Aorta (tissue), 5 donors: ENCODE measurements at regions not wholly inside any gene's neighbourhood (a gene's known extent, or its start where the extent isn't known, plus 50 kb on each side); places are given as distances from the start of the nearest gene placed in this dataset.
A peak's percentile ranks its signal among the peaks of the same experiment; 100 is the strongest.

Source experiments
- ATAC-seq: fragments of 200-7000 bp; cut with Tn5 transposase; one replicate; pipeline ENCODE4 v1.9.1; 2022; ENCODE audit warnings: moderate library complexity; ENCODE audit not compliant: low FRiP score
- DNase-seq, 2 donors: peaks; one replicate each; pipeline ENCODE4 v3.0.0-alpha.2; 2020
- H3K27ac ChIP-seq, 2 donors: one replicate each; pipeline ENCODE4 v1.5.1; 2013; ENCODE audit warnings: low read length in 2 of 2, mild to moderate bottlenecking in 2 of 2, moderate library complexity in 2 of 2, control low read depth in 1 of 2, inconsistent platforms in 1 of 2, low read depth in 1 of 2
- H3K27me3 ChIP-seq, 2 donors: one replicate each; pipeline ENCODE4 v1.6.1; 2013; ENCODE audit warnings: control low read depth in 1 of 2, low read length in 1 of 2, mild to moderate bottlenecking in 1 of 2, moderate library complexity in 1 of 2; ENCODE audit not compliant: insufficient read depth in 2 of 2, control insufficient read depth in 1 of 2
- H3K36me3 ChIP-seq, 2 donors: one replicate each; pipeline ENCODE4 v1.6.1; 2013; ENCODE audit warnings: control low read depth in 1 of 2, low read length in 1 of 2, mild to moderate bottlenecking in 1 of 2; ENCODE audit not compliant: insufficient read depth in 2 of 2, control insufficient read depth in 1 of 2
- H3K4me1 ChIP-seq, 2 donors: one replicate each; pipeline ENCODE4 v1.6.1; 2013; ENCODE audit warnings: low read length in 2 of 2, control low read depth in 1 of 2, mild to moderate bottlenecking in 1 of 2, moderate library complexity in 1 of 2; ENCODE audit not compliant: insufficient read depth in 2 of 2, control insufficient read depth in 1 of 2
- H3K4me3 ChIP-seq, 2 donors: one replicate each; pipeline ENCODE4 v1.5.1; 2013; ENCODE audit warnings: low read length in 2 of 2, control low read depth in 1 of 2, mild to moderate bottlenecking in 1 of 2
- H3K9me3 ChIP-seq: one replicate; pipeline ENCODE4 v1.6.1; 2013; ENCODE audit warnings: mild to moderate bottlenecking, low read length; ENCODE audit not compliant: control insufficient read depth
- WGBS, 2 donors: extraction: QIAGEN DNeasy Blood & Tissue Kit; methylation state at CpG; one replicate each; pipeline ENCODE4 v1.1.7; 2013; 5-methylcytosine and 5-hydroxymethylcytosine counted together
- intact Hi-C, 2 donors: fragments of 100-400 bp; cut with DNase I; formaldehyde crosslinking; loops; one replicate each; pipeline versions ENCODE4 v1.14.2 to v1.15.0; 2022
- donor health status: healthy with polysubstance abuse.
- donor health status: Bipolar disorder and iron deficiency.
- donor health status: DM: no; HTN: no; CAD: no.
- donor health status: DM: no; HTN: no; CAD: no.
- donor health status: DM: yes; HTN: yes; CAD: no.

- Histone ChIP-seq H3K4me3 (no peak overlapping the region), H3K27ac (no peak overlapping the region), H3K27me3 (no peaks in the 10 kb centered on the region), H3K4me1 (no peaks in the 10 kb centered on the region), H3K9me3 (peaks cover 8% of the 10 kb centered on the region), H3K36me3 (no peaks in the 10 kb centered on the region)
- intact Hi-C loops = no loop called here
- DNase-seq (no peak), ATAC-seq (no peak)
Observed at GRCh38 chr5:110072651-110073050, 382.9 kb downstream of the MAN2A1 start.

DNA sequence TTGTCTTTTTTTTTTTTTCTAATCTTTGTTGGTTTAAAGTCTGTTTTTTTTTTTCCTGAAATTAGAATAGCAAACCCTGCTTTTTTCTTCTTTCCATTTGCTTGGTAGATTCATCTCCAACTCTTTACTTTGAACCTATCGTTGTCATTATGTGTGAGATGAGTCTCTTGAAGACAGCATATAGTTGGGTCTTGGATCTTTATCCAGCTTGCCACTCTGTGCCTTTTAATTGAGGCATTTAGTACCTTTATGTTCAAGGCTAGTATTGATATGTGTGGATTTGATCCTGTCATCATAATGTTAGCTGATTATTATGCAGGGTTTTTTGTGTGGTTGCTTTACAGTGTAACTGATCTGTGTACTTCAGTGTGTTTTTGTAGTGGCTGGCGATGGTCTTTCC lies 383.8 kb downstream of the MAN2A1 start:
- H3K27ac ChIP-seq = no peak overlapping the region
- no peak overlapping the region for H3K4me3 ChIP-seq
- DNase-seq (no peak), ATAC-seq (no peak)
- intact Hi-C loops = no loop called here
- H3K27me3 ChIP-seq = no peaks in the 10 kb centered on the region
- no peaks in the 10 kb centered on the region for H3K4me1 ChIP-seq
- H3K9me3 ChIP-seq = peaks cover 8% of the 10 kb centered on the region
- 70 to 95% methylated on average over 2 of the region's 2 CpGs for WGBS, 2 donors
- H3K36me3 ChIP-seq = no peaks in the 10 kb centered on the region

DNA sequence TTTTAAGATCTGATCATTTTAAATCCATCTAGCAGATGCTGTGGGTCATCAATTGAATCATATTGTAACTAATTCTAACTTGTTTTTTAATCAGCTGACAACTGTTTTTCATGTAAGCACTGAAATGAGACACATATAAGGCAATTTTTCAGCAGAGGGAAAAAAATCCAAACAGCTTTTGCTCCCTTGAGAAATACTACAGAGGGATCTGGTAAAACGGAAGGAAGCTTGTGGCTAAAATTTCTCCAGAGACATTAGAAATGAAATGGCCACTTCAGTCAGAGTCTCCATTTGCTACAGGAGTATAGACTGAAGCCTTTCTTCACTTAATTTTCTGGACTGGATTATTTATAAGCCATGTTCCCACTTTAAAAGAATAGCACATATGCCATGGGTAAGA lies 385.9 kb downstream of the MAN2A1 start:
- Histone ChIP-seq H3K27ac (no peak overlapping the region), H3K9me3 (peaks cover 8% of the 10 kb centered on the region), H3K4me3 (no peak overlapping the region), H3K4me1 (no peaks in the 10 kb centered on the region), H3K27me3 (no peaks in the 10 kb centered on the region), H3K36me3 (no peaks in the 10 kb centered on the region)
- ATAC-seq (no peak), DNase-seq (no peak)
- intact Hi-C loops = no loop called here
- 49 to 62% methylated on average over 1 of the region's 1 CpG for WGBS, 2 donors

GRCh38 chr5:110077147-110077546 lies 387.4 kb downstream of the MAN2A1 start:
- H3K36me3 ChIP-seq = no peaks in the 10 kb centered on the region
- WGBS, 2 donors = 83 to 86% methylated on average over 3 of the region's 3 CpGs
- ATAC-seq (no peak), DNase-seq (no peak)
- H3K9me3 ChIP-seq = peaks cover 8% of the 10 kb centered on the region
- no peaks in the 10 kb centered on the region for H3K27me3 ChIP-seq
- no peak overlapping the region for H3K27ac ChIP-seq
- no peak overlapping the region for H3K4me3 ChIP-seq
- no peaks in the 10 kb centered on the region for H3K4me1 ChIP-seq
- intact Hi-C loops = no loop called here

GRCh38 chr5:110082194-110082593 lies 392.5 kb downstream of the MAN2A1 start:
- 94% methylated on average over 3 of the region's 3 CpGs for WGBS, 2 donors
- DNase-seq (no peak), ATAC-seq (no peak)
- intact Hi-C loops = loop anchor here in 1 of 2 donors (10.0 kb wide), 2 partner anchors 183 to 387 kb away; no protein-coding TSS in a partner anchor
- no peak overlapping the region for H3K27ac ChIP-seq
- peaks cover 0 to 3% of the 10 kb centered on the region in 2 donors for H3K4me1 ChIP-seq
- H3K36me3 ChIP-seq = no peaks in the 10 kb centered on the region
- H3K9me3 ChIP-seq = no peaks in the 10 kb centered on the region
- H3K27me3 ChIP-seq = no peaks in the 10 kb centered on the region
- no peak overlapping the region for H3K4me3 ChIP-seq

DNA sequence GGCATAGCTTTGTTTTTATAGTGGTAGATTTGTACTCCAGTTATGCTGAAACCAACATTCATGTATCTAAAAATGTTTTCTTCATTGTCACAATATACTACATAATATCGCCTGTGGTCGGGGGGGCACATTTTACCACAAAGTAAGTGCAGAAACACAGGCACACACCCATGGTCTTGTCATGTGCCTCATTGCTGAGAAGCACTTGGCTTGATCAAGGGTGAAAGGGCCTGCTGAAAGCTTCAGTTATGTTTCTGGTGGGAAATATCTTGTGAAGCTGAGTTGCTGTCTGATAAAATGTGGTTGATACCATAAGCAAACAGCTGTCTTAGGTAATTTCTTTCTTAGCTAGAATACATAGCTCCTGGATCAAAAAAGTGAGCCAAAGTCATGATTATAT lies 393.1 kb downstream of the MAN2A1 start:
- H3K4me3 ChIP-seq = no peak overlapping the region
- H3K27me3 ChIP-seq = no peaks in the 10 kb centered on the region
- H3K9me3 ChIP-seq = no peaks in the 10 kb centered on the region
- intact Hi-C loops = loop anchor here in 1 of 2 donors (10.0 kb wide), 2 partner anchors 182 to 388 kb away; no protein-coding TSS in a partner anchor
- no peaks in the 10 kb centered on the region for H3K36me3 ChIP-seq
- WGBS, 2 donors = 98 to 99% methylated on average over 2 of the region's 2 CpGs
- DNase-seq (no peak), ATAC-seq (no peak)
- H3K4me1 ChIP-seq = peaks cover 0 to 5% of the 10 kb centered on the region in 2 donors
- H3K27ac ChIP-seq = no peak overlapping the region

- Histone ChIP-seq H3K36me3 (no peaks in the 10 kb centered on the region), H3K9me3 (no peaks in the 10 kb centered on the region), H3K27ac (peak overlapping the region in 1 of 2 donors; percentile 43), H3K4me3 (no peak overlapping the region), H3K4me1 (peaks cover 0 to 6% of the 10 kb centered on the region in 2 donors), H3K27me3 (no peaks in the 10 kb centered on the region)
- 94 to 98% methylated on average over 1 of the region's 1 CpG for WGBS, 2 donors
- intact Hi-C loops = loop anchor here (5.0 to 10.0 kb wide), 3 partner anchors 99 to 391 kb away; no protein-coding TSS in a partner anchor
- ATAC-seq (no peak), DNase-seq (no peak)
Observed at GRCh38 chr5:110085826-110086225, 396.1 kb downstream of the MAN2A1 start.

DNA sequence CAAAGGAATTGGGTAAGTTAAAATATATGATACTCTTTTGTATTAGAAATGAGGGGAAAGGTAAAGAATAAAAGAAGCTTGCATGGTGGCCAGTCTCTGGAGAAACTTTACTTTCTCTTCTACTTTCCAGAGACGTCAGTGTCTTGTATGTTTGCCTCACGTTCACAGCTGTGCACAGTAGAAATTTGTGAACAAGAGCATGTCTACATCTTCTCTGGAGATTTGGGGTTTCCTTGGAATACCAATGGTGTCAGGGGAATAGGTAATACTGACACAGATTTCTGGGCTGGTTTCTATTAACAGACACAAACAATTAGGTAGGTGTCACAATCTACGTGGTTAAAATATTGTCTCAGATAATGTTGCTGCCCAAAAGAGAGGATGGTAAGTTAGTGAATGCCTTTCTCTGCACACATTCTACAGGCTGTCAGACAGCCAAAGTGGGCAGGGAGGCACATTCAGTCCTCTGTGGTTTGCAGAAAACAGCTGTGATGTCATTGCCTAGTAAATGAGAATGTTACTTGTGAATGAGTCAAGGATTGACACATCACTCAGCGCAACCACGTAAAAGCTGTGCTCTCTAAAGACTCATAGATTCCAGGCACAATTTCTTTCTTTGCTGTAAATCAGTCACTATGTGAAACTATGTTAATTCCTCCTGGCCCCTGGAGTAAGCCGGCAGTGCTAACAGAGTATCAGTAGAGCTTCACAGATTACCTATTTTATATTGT lies 397.1 kb downstream of the MAN2A1 start:
- peak overlapping the region in 1 of 2 donors; percentile 75 for H3K27ac ChIP-seq
- peak; percentile 61 for ATAC-seq

DNA sequence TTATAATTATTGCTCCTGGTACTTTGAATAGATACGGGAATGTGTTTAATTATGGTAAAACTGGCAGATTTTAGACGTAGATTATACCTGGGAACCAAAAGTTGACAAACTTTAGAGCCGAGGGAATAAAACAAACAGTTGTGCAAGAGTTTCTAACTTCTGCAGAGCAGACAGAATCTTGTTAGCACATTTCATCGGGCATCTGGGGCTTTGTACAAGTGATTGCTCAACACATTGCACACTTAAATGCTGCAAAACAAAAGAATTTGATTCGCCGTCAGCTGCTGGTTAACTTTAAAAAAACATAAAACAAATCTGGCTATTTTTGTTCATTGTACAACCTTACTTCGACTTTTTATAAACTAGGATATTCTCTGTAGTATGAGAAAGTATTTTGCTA lies 398.1 kb downstream of the MAN2A1 start:
- no peak for ATAC-seq
- no peak overlapping the region for H3K27ac ChIP-seq

More for the DNA sequence above, 397.1 kb downstream of the MAN2A1 start:
- H3K4me1 ChIP-seq = peaks cover 0 to 6% of the 10 kb centered on the region in 2 donors
- WGBS, 2 donors = 35 to 43% methylated on average over 6 of the region's 6 CpGs
- H3K27me3 ChIP-seq = no peaks in the 10 kb centered on the region
- H3K9me3 ChIP-seq = no peaks in the 10 kb centered on the region
- no peaks in the 10 kb centered on the region for H3K36me3 ChIP-seq
- intact Hi-C loops = loop anchor here (5.0 to 10.0 kb wide), 3 partner anchors 100 to 392 kb away; no protein-coding TSS in a partner anchor
- peak; percentile 36 to 78 for DNase-seq
- no peak overlapping the region for H3K4me3 ChIP-seq

More for the DNA sequence above, 398.1 kb downstream of the MAN2A1 start:
- no peaks in the 10 kb centered on the region for H3K9me3 ChIP-seq
- intact Hi-C loops = loop anchor here (5.0 to 10.0 kb wide), 3 partner anchors 101 to 393 kb away; no protein-coding TSS in a partner anchor
- H3K4me1 ChIP-seq = peaks cover 0 to 6% of the 10 kb centered on the region in 2 donors
- no peak for DNase-seq
- H3K36me3 ChIP-seq = no peaks in the 10 kb centered on the region
- no peaks in the 10 kb centered on the region for H3K27me3 ChIP-seq
- 24 to 39% methylated on average over 7 of the region's 7 CpGs for WGBS, 2 donors
- no peak overlapping the region for H3K4me3 ChIP-seq
